ENCODE measurements at regions not wholly inside any gene's neighbourhood (a gene's known extent, or its start where the extent isn't known, plus 50 kb on each side); places are given as distances from the start of the nearest gene placed in this dataset.

GRCh38 chr4:123558865-123559264 is 162.3 kb downstream of the SPRY1 start:
- no peaks in the 10 kb centered on the region for H3K9me3 ChIP-seq
- TF ChIP-seq POLR2A (IDR thresholded peaks at IDR 0.05) = no peak
- no peak for TF ChIP-seq CTCF (IDR thresholded peaks at IDR 0.05)
- H3K27ac ChIP-seq = no peak overlapping the region
- no peak overlapping the region for H3K4me3 ChIP-seq
- no peaks in the 10 kb centered on the region for H3K36me3 ChIP-seq
- intact Hi-C loops (cut with DNase I) = no loop called here
- DNase-seq = no peak
- no peaks in the 10 kb centered on the region for H3K27me3 ChIP-seq
- WGBS, 2 donors = 80 to 94% methylated on average over 1 of the region's 1 CpG
- H3K4me1 ChIP-seq = peaks cover 18 to 38% (median 24%) of the 10 kb centered on the region in 3 donors

GRCh38 chr4:123559955-123560871 is 163.6 kb downstream of the SPRY1 start:
- H3K4me3 ChIP-seq = no peak overlapping the region
- no peak overlapping the region for H3K27ac ChIP-seq
- no peaks in the 10 kb centered on the region for H3K9me3 ChIP-seq
- 76 to 84% methylated on average over 7 of the region's 7 CpGs for WGBS, 2 donors
- H3K36me3 ChIP-seq = no peaks in the 10 kb centered on the region
- TF ChIP-seq POLR2A (IDR thresholded peaks at IDR 0.05) (no peak), CTCF (IDR thresholded peaks at IDR 0.05) (no peak)
- no peak for DNase-seq
- H3K4me1 ChIP-seq = peaks cover 10 to 24% (median 16%) of the 10 kb centered on the region in 3 donors
- no peaks in the 10 kb centered on the region for H3K27me3 ChIP-seq
- intact Hi-C loops (cut with DNase I) = no loop called here

DNA sequence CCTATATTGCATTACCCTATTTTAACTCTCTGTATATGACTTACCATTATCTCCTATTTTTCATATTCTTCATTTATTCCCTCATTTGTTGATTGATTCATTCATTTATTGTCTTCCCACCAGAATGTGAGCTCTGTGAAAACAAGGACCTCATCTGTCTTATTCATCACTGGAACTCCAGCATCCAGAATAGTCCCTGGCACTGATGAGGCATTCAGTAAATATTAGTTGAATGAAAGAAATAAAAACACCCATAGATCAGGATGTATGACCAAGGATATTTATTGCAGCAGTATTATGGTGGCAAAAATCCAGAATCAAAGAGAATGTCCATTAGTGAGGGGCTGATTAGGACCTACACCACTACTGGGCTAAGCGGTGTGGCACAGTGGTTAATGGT is 164.9 kb downstream of the SPRY1 start:
- Histone ChIP-seq H3K9me3 (no peaks in the 10 kb centered on the region), H3K27ac (no peak overlapping the region), H3K36me3 (no peaks in the 10 kb centered on the region), H3K27me3 (no peaks in the 10 kb centered on the region), H3K4me1 (peaks cover 0 to 11% (median 2%) of the 10 kb centered on the region in 3 donors), H3K4me3 (no peak overlapping the region)
- DNase-seq = no peak
- TF ChIP-seq POLR2A (IDR thresholded peaks at IDR 0.05) = no peak
- TF ChIP-seq CTCF (IDR thresholded peaks at IDR 0.05) = no peak
- intact Hi-C loops (cut with DNase I) = no loop called here
- 0% methylated on average over 1 of the region's 1 CpG for WGBS, 2 donors

- no peaks in the 10 kb centered on the region for H3K36me3 ChIP-seq
- intact Hi-C loops (cut with DNase I) = no loop called here
- no peaks in the 10 kb centered on the region for H3K9me3 ChIP-seq
- peaks cover 0 to 8% (median 0%) of the 10 kb centered on the region in 3 donors for H3K4me1 ChIP-seq
- no peak for TF ChIP-seq CTCF (IDR thresholded peaks at IDR 0.05)
- no peak for TF ChIP-seq POLR2A (IDR thresholded peaks at IDR 0.05)
- DNase-seq = no peak
- 37 to 39% methylated on average over 4 of the region's 4 CpGs for WGBS, 2 donors
- H3K27ac ChIP-seq = no peak overlapping the region
- H3K4me3 ChIP-seq = no peak overlapping the region
- H3K27me3 ChIP-seq = no peaks in the 10 kb centered on the region
These were observed 166.6 kb downstream of the SPRY1 start for GRCh38 chr4:123562994-123563750.

Data from esophagus squamous epithelium (tissue), 5 donors.